Right lobe of liver (tissue), 4 donors: ENCODE measurements at regions not wholly inside any gene's neighbourhood (a gene's known extent, or its start where the extent isn't known, plus 50 kb on each side); places are given as distances from the start of the nearest gene placed in this dataset.

ENCODE experiments used
- CTCF ChIP-seq, 4 donors: fragments of 200-600 bp in 3 of 4; fragments of 450-650 bp in 1 of 4; IDR thresholded peaks; one replicate each; pipeline versions ENCODE4 v1.5.1 to v1.8.0; 2016 to 2022; ENCODE audit warnings: antibody characterized with exemption in 4 of 4, mild to moderate bottlenecking in 2 of 4
- POLR2A ChIP-seq: fragments of 450-650 bp; IDR thresholded peaks from one replicate; pipeline ENCODE4 v1.6.1; 2017; ENCODE audit warnings: antibody characterized with exemption, mild to moderate bottlenecking
- donor health status: DM: no; HTN: no; CAD: no.
- donor health status: DM: no; HTN: no; CAD: no.
- donor health status: DM: no; HTN: yes; CAD: no.

GRCh38 chr6:105833959-105834947 is 251.9 kb upstream of the PRDM1 start:
- no peak for TF ChIP-seq POLR2A
- no peak for TF ChIP-seq CTCF (IDR thresholded peaks at IDR 0.05)
